BE2C (cell line): ENCODE measurements at regions not wholly inside any gene's neighbourhood (a gene's known extent, or its start where the extent isn't known, plus 50 kb on each side); places are given as distances from the start of the nearest gene placed in this dataset.

Experiments
- DNase-seq: peaks from one replicate; pipeline ENCODE4 v3.0.0-alpha.2; 2020
- H3K27me3 ChIP-seq: fragments of 250-450 bp; sonication (Bioruptor Pico); 2 replicates; pipeline ENCODE4 v1.5.1; 2020; ENCODE audit warnings: mild to moderate bottlenecking
- H3K36me3 ChIP-seq: fragments of 250-450 bp; sonication (Bioruptor Pico); 2 replicates; pipeline ENCODE4 v1.5.1; 2020; ENCODE audit warnings: mild to moderate bottlenecking
- H3K4me1 ChIP-seq: fragments of 250-450 bp; sonication (Bioruptor Pico); 2 replicates; pipeline ENCODE4 v1.5.1; 2020
- H3K4me3 ChIP-seq: 2 replicates; pipeline ENCODE4 v1.5.1; 2011; ENCODE audit warnings: low read depth, low read length
- H3K9me3 ChIP-seq: fragments of 250-450 bp; sonication (Bioruptor Pico); 2 replicates; pipeline ENCODE4 v1.5.1; 2020
- TF ChIP-seq, protein P1 (sequence below): IDR thresholded peaks from 2 replicates; pipeline ENCODE4 v1.5.1; 2012; ENCODE audit warnings: mild to moderate bottlenecking, low read depth, low read length

DNA sequence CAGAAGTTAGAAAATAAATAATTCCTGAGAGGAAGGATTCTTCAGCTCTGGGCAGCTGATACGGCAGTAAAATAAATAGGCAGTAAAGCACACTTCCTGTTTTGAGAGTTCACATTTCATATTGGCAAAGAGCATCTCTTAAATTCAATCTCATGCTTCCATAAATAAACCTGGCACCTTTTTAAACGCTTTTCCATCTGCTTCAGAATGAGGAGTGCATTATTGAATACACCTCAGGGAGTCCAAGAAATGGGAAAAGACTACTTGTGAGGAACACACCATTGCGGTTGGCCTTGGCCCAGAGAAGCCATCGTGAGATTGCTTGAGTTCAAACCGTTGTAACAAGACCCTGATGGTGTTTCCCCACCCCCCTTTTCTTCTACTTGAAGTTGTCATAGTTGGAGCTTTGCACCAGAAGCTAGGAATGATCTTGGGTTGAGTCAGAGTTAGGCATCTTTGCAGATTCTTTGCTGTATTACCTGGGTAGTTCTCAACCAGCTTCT is 123.9 kb downstream of the RDH14 start:
- TF ChIP-seq, protein P1, sequence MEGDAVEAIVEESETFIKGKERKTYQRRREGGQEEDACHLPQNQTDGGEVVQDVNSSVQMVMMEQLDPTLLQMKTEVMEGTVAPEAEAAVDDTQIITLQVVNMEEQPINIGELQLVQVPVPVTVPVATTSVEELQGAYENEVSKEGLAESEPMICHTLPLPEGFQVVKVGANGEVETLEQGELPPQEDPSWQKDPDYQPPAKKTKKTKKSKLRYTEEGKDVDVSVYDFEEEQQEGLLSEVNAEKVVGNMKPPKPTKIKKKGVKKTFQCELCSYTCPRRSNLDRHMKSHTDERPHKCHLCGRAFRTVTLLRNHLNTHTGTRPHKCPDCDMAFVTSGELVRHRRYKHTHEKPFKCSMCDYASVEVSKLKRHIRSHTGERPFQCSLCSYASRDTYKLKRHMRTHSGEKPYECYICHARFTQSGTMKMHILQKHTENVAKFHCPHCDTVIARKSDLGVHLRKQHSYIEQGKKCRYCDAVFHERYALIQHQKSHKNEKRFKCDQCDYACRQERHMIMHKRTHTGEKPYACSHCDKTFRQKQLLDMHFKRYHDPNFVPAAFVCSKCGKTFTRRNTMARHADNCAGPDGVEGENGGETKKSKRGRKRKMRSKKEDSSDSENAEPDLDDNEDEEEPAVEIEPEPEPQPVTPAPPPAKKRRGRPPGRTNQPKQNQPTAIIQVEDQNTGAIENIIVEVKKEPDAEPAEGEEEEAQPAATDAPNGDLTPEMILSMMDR, result no peak
- H3K27me3 ChIP-seq, result no peaks in the 10 kb centered on the region; the same call in 1 of the 2 replicates
- H3K9me3 ChIP-seq, result no peaks in the 10 kb centered on the region
- H3K36me3 ChIP-seq, result no peaks in the 10 kb centered on the region
- no peaks in the 10 kb centered on the region for H3K4me1 ChIP-seq
- no peak overlapping the region for H3K4me3 ChIP-seq
- DNase-seq, result no peak

DNA sequence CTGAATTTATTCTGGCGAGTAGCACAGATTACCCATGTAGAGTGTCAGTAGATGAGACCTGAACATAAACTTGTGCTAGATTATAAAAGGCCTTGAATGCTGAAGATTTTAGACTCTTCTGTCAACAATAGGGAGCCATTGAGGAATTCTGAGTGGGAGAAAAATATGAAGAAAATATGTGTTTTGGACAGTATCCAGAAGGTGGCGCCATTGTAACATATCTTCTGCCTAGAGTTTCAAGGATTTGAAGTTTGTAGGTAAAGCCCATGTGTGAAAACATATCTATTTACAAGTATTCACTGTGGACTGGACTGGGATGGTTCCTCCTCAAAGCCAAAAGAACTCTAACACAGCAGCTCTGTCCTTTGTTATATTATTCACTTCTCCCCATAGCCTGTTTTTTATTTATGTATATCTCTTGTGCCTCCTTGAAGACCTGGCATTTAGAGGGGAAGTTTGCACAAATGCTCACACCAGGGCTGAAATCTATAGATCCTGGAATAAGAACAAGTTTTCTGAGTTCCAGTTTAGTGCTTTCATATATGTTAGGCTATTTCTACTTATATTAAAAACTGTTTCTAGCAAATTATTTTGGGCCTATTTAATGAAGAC is 124.9 kb downstream of the RDH14 start:
- Histone ChIP-seq H3K4me3 (no peak overlapping the region), H3K4me1 (no peaks in the 10 kb centered on the region), H3K27me3 (no peaks in the 10 kb centered on the region; the same call in 1 of the 2 replicates), H3K36me3 (no peaks in the 10 kb centered on the region), H3K9me3 (no peaks in the 10 kb centered on the region)
- peak; percentile 37 for DNase-seq
- TF ChIP-seq, protein P1, result peak; percentile 70

DNA sequence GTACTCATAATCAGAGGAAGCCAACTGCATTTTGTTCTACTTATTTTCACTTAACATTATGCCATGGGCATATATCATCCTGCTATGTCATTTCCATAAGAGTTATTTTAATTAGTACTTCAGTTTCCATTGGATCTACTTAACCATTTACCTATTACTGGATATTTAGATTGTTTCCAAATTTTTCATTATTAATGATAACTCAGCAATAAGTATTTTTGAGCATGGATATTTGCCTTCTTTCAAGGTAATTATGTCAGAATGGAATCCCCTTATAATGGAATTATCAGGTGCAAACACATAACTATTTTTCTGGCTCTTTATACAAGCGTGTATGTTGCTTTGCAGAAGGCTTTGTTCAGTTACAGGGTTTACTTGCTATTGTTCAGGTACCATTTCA is 126.6 kb downstream of the RDH14 start:
- H3K4me3 ChIP-seq, result no peak overlapping the region
- TF ChIP-seq, protein P1, result no peak
- H3K27me3 ChIP-seq, result no peaks in the 10 kb centered on the region; the same call in 1 of the 2 replicates
- no peaks in the 10 kb centered on the region for H3K4me1 ChIP-seq
- no peaks in the 10 kb centered on the region for H3K9me3 ChIP-seq
- no peak for DNase-seq
- no peaks in the 10 kb centered on the region for H3K36me3 ChIP-seq

DNA sequence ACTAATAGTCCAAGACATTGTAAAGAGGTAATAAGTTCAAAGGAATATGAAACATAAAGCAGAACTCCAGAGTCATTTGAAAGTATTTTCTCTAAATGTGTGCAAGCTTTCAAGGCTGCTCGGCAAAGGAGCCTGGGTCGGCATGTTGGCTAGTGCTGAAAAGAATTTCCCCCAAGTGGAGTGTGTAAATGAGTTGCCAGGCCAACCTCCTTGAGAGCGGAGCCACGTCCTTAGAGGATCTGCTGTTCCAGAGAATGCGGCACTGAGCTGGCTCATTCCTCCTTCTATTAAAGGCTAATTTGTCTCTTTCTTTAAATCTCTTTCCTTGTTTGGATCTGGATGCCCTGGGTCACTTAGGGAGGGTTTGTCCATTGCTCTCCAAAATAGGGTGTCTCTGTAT is 127.5 kb downstream of the RDH14 start:
- no peak overlapping the region for H3K4me3 ChIP-seq
- H3K9me3 ChIP-seq, result no peaks in the 10 kb centered on the region
- no peaks in the 10 kb centered on the region for H3K36me3 ChIP-seq
- TF ChIP-seq, protein P1, result no peak
- DNase-seq, result no peak
- no peaks in the 10 kb centered on the region for H3K4me1 ChIP-seq
- no peaks in the 10 kb centered on the region; the same call in 1 of the 2 replicates for H3K27me3 ChIP-seq

DNA sequence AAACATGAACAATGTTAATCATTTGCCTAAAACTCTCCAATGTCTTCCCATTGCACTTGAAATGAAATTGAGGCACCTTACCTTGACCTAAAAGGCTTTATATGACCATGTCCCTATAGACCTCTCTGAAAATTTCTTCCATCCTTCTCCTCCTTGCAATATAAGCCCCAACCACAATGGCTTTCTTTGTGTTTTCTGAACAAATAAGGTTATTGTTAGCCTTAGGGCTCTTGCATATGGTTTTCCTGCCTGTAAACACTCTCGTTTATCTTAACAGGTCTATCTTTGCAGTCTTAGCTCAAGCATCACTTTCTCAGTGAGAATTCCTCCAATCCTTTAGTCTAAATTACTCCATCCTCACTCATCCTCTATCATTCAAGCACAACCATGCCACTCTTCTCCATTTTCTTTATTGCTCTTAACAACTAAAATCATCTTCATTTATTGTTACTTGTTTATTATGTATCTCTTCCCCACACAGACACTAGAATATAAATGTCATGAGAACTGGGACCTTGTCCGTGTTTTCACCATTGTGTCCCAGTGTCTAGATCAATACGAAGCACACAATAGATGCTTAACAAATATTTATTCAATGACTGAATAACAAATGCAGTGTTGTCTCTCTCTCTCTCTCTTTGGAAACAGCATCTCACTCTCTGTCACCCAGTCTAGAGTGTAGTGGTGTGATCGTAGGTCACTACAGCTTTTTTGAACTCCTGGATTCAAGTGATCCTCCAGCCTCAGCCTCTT is 129.3 kb downstream of the RDH14 start:
- DNase-seq, result no peak
- no peaks in the 10 kb centered on the region for H3K36me3 ChIP-seq
- no peak overlapping the region for H3K4me3 ChIP-seq
- H3K9me3 ChIP-seq, result no peaks in the 10 kb centered on the region
- H3K27me3 ChIP-seq, result no peaks in the 10 kb centered on the region; the same call in 1 of the 2 replicates
- no peaks in the 10 kb centered on the region for H3K4me1 ChIP-seq
- TF ChIP-seq, protein P1, result no peak

DNA sequence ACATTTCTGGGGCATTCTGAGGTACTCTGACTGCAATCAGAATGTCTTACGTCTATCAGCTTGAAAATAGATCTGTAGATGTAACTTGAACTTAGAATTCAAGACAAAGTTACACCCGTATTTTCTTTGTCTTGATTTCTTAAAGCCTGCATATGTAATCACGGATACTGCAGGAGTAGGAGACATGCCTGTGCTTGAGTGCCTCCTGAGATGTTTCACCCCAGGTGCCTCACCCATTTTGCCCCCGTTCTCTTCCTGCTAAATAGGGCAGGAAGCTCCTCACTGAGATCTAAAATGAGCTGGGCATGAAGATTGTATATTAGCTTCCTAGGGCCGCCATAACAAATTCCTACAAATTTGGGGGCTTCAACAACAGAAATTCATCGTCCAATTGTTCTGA is 131.9 kb downstream of the RDH14 start:
- Histone ChIP-seq H3K4me3 (no peak overlapping the region), H3K9me3 (no peaks in the 10 kb centered on the region), H3K4me1 (no peaks in the 10 kb centered on the region), H3K36me3 (no peaks in the 10 kb centered on the region), H3K27me3 (no peaks in the 10 kb centered on the region; the same call in 1 of the 2 replicates)
- TF ChIP-seq, protein P1, result no peak
- DNase-seq, result no peak
